Transverse colon (tissue), 4 donors: ENCODE measurements at regions not wholly inside any gene's neighbourhood (a gene's known extent, or its start where the extent isn't known, plus 50 kb on each side); places are given as distances from the start of the nearest gene placed in this dataset.

Experiments used
- DNase-seq: peaks from one replicate; pipeline ENCODE4 v3.0.0-alpha.2; 2019
- H3K27ac ChIP-seq, 4 donors: fragments of 200-600 bp; sonication (generic); 2 replicates each; pipeline ENCODE4 v1.5.1; 2016 to 2018; ENCODE audit warnings: inconsistent platforms in 4 of 4
- H3K27me3 ChIP-seq: fragments of 200-600 bp; sonication (generic); 2 replicates; pipeline ENCODE4 v1.5.1; 2017; ENCODE audit warnings: inconsistent platforms
- H3K36me3 ChIP-seq, 4 donors: fragments of 200-600 bp; sonication (generic); 2 replicates each; pipeline ENCODE4 v1.5.1; 2017 to 2019; ENCODE audit warnings: inconsistent platforms in 4 of 4
- H3K4me1 ChIP-seq, 4 donors: fragments of 200-600 bp; sonication (generic); 2 replicates each; pipeline ENCODE4 v1.5.1; 2017 to 2020; ENCODE audit warnings: inconsistent platforms in 4 of 4
- H3K4me3 ChIP-seq, 4 donors: fragments of 200-600 bp; sonication (generic); 1 replicate in 1 of 4; 2 replicates in 3 of 4; pipeline versions ENCODE4 v1.5.1 to v1.6.1; 2017 to 2019; ENCODE audit warnings: inconsistent platforms in 4 of 4
- H3K9me3 ChIP-seq, 2 donors: fragments of 200-600 bp; sonication (generic); 2 replicates each; pipeline ENCODE4 v1.5.1; 2017 to 2019; ENCODE audit warnings: inconsistent platforms in 2 of 2
- CTCF ChIP-seq, 5 experiments: fragments of 200-600 bp in 3 of 5; fragments of 450-650 bp in 2 of 5; sonication (generic) in 3 of 5; IDR thresholded peaks; 1 replicate in 2 of 5; 2 replicates in 3 of 5; pipeline ENCODE4 v1.5.1; 2016 to 2017; ENCODE audit warnings: antibody characterized with exemption in 5 of 5, inconsistent platforms in 3 of 5, mild to moderate bottlenecking in 2 of 5, moderate library complexity in 1 of 5
- EP300 ChIP-seq: sonication (generic); formaldehyde crosslinking; IDR thresholded peaks from one replicate; pipeline ENCODE4 v1.6.1; 2017; ENCODE audit warnings: antibody characterized with exemption, low read depth
- POLR2A ChIP-seq: fragments of 450-650 bp; IDR thresholded peaks from one replicate; pipeline ENCODE4 v1.6.1; 2016; ENCODE audit warnings: antibody characterized with exemption, mild to moderate bottlenecking, moderate library complexity
- POLR2AphosphoS5 ChIP-seq, 3 donors: sonication (generic); formaldehyde crosslinking; IDR thresholded peaks; one replicate each; pipeline ENCODE4 v1.6.1; 2016; ENCODE audit warnings: antibody characterized with exemption in 3 of 3
- WGBS, 2 donors: methylation state at CpG; one replicate each; pipeline ENCODE4 v1.1.5; 2018; ENCODE audit warnings: low coverage in 1 of 2; 5-methylcytosine and 5-hydroxymethylcytosine counted together
- in situ Hi-C, 4 donors: fragments of 200-750 bp; cut with MboI; loops; one replicate each; pipeline versions ENCODE4 v1.15.0 to v1.15.1; 2017; ENCODE audit warnings: low sequenced_read_pairs in 3 of 4, low pct_ligation_motif_present in 1 of 4, low pct_unique_long_range_greater_than_20kb in 1 of 4
- intact Hi-C: fragments of 100-400 bp; cut with DNase I; formaldehyde crosslinking; loops from one replicate; pipeline ENCODE4 v1.15.1; 2023; ENCODE audit warnings: low total_unique reads

- Histone ChIP-seq H3K4me3 (no peak overlapping the region), H3K4me1 (no peaks in the 10 kb centered on the region), H3K36me3 (no peaks in the 10 kb centered on the region), H3K9me3 (no peaks in the 10 kb centered on the region), H3K27ac (no peak overlapping the region), H3K27me3 (no peaks in the 10 kb centered on the region)
- intact Hi-C loops (no loop called here), in situ Hi-C loops (no loop called here)
- no peak for TF ChIP-seq POLR2A
- no peak for TF ChIP-seq EP300
- no peak for DNase-seq
- WGBS, 2 donors: 63 to 66% methylated on average over 5 of the region's 5 CpGs
Measured at GRCh38 chr11:26095340-26095739, 236.6 kb upstream of the ANO3 start.

GRCh38 chr11:26096451-26096850 is 235.5 kb upstream of the ANO3 start:
- Histone ChIP-seq H3K27ac (no peak overlapping the region), H3K4me1 (no peaks in the 10 kb centered on the region), H3K4me3 (no peak overlapping the region), H3K27me3 (no peaks in the 10 kb centered on the region), H3K36me3 (no peaks in the 10 kb centered on the region), H3K9me3 (no peaks in the 10 kb centered on the region)
- in situ Hi-C loops: no loop called here
- 48 to 59% methylated on average over 6 of the region's 6 CpGs for WGBS, 2 donors
- no peak for DNase-seq
- intact Hi-C loops: no loop called here
- TF ChIP-seq POLR2A (no peak), EP300 (no peak), CTCF (IDR thresholded peaks at IDR 0.05) (no peak), POLR2AphosphoS5 (IDR thresholded peaks at IDR 0.05) (no peak)

GRCh38 chr11:26102325-26102724 is 229.6 kb upstream of the ANO3 start:
- H3K4me1 ChIP-seq: no peaks in the 10 kb centered on the region
- no peak overlapping the region for H3K4me3 ChIP-seq
- no peak for TF ChIP-seq POLR2A
- TF ChIP-seq EP300: no peak
- no peak for TF ChIP-seq CTCF (IDR thresholded peaks at IDR 0.05)
- TF ChIP-seq POLR2AphosphoS5 (IDR thresholded peaks at IDR 0.05): no peak
- H3K27me3 ChIP-seq: no peaks in the 10 kb centered on the region
- H3K36me3 ChIP-seq: no peaks in the 10 kb centered on the region
- H3K27ac ChIP-seq: no peak overlapping the region
- DNase-seq: no peak
- WGBS, 2 donors: 67 to 82% methylated on average over 3 to 5 of the region's 5 CpGs
- in situ Hi-C loops (no loop called here), intact Hi-C loops (no loop called here)
- no peaks in the 10 kb centered on the region for H3K9me3 ChIP-seq

GRCh38 chr11:26105762-26106423 is 226.0 kb upstream of the ANO3 start:
- Histone ChIP-seq H3K9me3 (no peaks in the 10 kb centered on the region), H3K36me3 (no peaks in the 10 kb centered on the region), H3K27me3 (no peaks in the 10 kb centered on the region), H3K4me3 (no peak overlapping the region), H3K27ac (no peak overlapping the region), H3K4me1 (no peaks in the 10 kb centered on the region)
- WGBS, 2 donors: 67 to 93% methylated on average over 3 to 4 of the region's 4 CpGs
- in situ Hi-C loops (no loop called here), intact Hi-C loops (no loop called here)
- no peak for TF ChIP-seq CTCF (IDR thresholded peaks at IDR 0.05)
- no peak for TF ChIP-seq POLR2AphosphoS5 (IDR thresholded peaks at IDR 0.05)
- no peak for TF ChIP-seq EP300
- TF ChIP-seq POLR2A: no peak
- DNase-seq: no peak

GRCh38 chr11:26106726-26107125 is 225.2 kb upstream of the ANO3 start:
- Histone ChIP-seq H3K9me3 (no peaks in the 10 kb centered on the region), H3K36me3 (no peaks in the 10 kb centered on the region), H3K27me3 (no peaks in the 10 kb centered on the region), H3K4me1 (no peaks in the 10 kb centered on the region), H3K4me3 (no peak overlapping the region), H3K27ac (no peak overlapping the region)
- TF ChIP-seq EP300 (no peak), POLR2A (no peak), POLR2AphosphoS5 (IDR thresholded peaks at IDR 0.05) (no peak), CTCF (IDR thresholded peaks at IDR 0.05) (no peak)
- no peak for DNase-seq
- in situ Hi-C loops (no loop called here), intact Hi-C loops (no loop called here)
- WGBS, 2 donors: 85 to 100% methylated on average over 1 of the region's 1 CpG
